ENCODE measurements at regions not wholly inside any gene's neighbourhood (a gene's known extent, or its start where the extent isn't known, plus 50 kb on each side); places are given as distances from the start of the nearest gene placed in this dataset.

- no peaks in the 10 kb centered on the region for H3K27me3 ChIP-seq
- H3K27ac ChIP-seq = no peak overlapping the region
- no peaks in the 10 kb centered on the region for H3K9me3 ChIP-seq (ENCODE audit: low read depth)
- no peak for DNase-seq (ENCODE audit: low read depth in 1 of 2, low spot score in 1 of 2)
- no peak for TF ChIP-seq CTCF (IDR thresholded peaks at IDR 0.05; ENCODE audit: low read depth, low read length)
- H3K4me3 ChIP-seq = no peak overlapping the region
- no peaks in the 10 kb centered on the region for H3K36me3 ChIP-seq
- no peaks in the 10 kb centered on the region for H3K4me1 ChIP-seq (ENCODE audit: low read depth)
Measured at GRCh38 chr1:10914056-10914455, 98.4 kb upstream of the TARDBP start.

DNA sequence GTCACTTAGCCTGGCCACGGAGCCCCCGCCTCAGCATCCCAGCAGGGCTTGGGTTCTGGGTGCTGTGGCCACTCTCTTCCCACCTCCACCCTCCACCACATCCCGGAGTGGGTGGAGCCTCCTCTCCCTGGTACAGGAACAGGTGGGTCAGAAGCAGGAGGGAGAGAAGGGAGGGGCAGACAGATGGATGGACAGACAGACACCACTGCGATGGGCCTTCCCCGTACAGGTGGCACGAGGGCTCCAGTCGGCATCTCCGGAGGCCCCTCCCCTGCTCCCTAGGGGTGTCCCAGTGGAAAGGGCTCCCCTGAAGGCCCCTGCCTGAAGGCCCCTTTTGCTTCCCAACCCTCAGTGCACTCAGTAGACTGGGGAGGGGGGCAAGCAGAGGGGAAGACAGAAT, 96.9 kb upstream of the TARDBP start:
- Histone ChIP-seq H3K27ac (no peak overlapping the region), H3K9me3 (ENCODE audit: low read depth) (no peaks in the 10 kb centered on the region), H3K36me3 (no peaks in the 10 kb centered on the region), H3K4me3 (no peak overlapping the region), H3K27me3 (no peaks in the 10 kb centered on the region), H3K4me1 (ENCODE audit: low read depth) (no peaks in the 10 kb centered on the region)
- no peak for TF ChIP-seq CTCF (IDR thresholded peaks at IDR 0.05; ENCODE audit: low read depth, low read length)
- no peak for DNase-seq (ENCODE audit: low read depth in 1 of 2, low spot score in 1 of 2)

DNA sequence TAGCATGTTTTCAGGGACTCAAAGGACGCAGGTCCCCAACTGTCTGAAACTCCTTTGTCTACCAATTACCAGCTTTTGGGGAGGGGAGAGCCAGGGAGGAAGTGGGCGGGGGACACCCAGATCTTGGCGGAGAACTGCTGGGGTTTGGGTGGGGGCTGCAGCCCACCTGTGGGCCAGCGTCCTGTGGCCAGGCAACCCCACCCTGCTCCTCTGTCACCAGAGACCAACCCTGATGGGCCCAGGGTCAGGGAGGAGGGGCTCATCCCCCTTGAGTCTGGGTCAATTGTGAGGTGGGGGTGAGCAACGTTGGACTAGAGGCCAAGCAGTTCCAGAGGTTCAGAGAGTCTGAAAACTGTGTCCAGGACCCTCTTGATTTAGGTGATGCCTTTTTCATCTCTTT, 96.1 kb upstream of the TARDBP start:
- DNase-seq (ENCODE audit: low read depth in 1 of 2, low spot score in 1 of 2) = no peak
- H3K4me1 ChIP-seq (ENCODE audit: low read depth) = no peaks in the 10 kb centered on the region
- no peaks in the 10 kb centered on the region for H3K9me3 ChIP-seq (ENCODE audit: low read depth)
- H3K27ac ChIP-seq = no peak overlapping the region
- no peaks in the 10 kb centered on the region for H3K36me3 ChIP-seq
- no peak overlapping the region for H3K4me3 ChIP-seq
- H3K27me3 ChIP-seq = no peaks in the 10 kb centered on the region
- no peak for TF ChIP-seq CTCF (IDR thresholded peaks at IDR 0.05; ENCODE audit: low read depth, low read length)

DNA sequence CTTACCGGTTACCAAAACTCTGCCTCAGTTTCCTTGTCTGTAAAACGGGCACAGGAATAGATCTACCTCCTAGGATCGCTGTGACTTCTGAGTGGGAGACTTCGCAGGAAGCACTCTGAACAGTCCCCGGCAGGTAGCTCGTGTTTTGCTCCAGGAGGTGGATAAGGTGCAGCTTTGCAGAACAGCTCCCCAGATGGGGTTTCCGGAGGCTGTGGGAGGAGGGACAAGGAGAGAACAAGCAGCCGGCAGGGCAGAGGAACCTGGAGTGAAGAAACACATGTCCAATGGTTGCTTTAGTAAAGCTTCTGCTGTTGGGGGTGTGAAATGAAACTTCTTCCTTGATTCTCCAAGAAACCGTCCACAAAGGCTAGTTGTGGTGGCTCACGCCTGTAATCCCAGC, 95.5 kb upstream of the TARDBP start:
- Histone ChIP-seq H3K27me3 (no peaks in the 10 kb centered on the region), H3K4me1 (ENCODE audit: low read depth) (no peaks in the 10 kb centered on the region), H3K36me3 (no peaks in the 10 kb centered on the region), H3K4me3 (no peak overlapping the region), H3K27ac (no peak overlapping the region), H3K9me3 (ENCODE audit: low read depth) (no peaks in the 10 kb centered on the region)
- DNase-seq (ENCODE audit: low read depth in 1 of 2, low spot score in 1 of 2) = no peak
- no peak for TF ChIP-seq CTCF (IDR thresholded peaks at IDR 0.05; ENCODE audit: low read depth, low read length)

- no peaks in the 10 kb centered on the region for H3K4me1 ChIP-seq (ENCODE audit: low read depth)
- no peaks in the 10 kb centered on the region for H3K36me3 ChIP-seq
- H3K4me3 ChIP-seq = no peak overlapping the region
- no peak overlapping the region for H3K27ac ChIP-seq
- H3K9me3 ChIP-seq (ENCODE audit: low read depth) = no peaks in the 10 kb centered on the region
- no peaks in the 10 kb centered on the region for H3K27me3 ChIP-seq
- TF ChIP-seq CTCF (IDR thresholded peaks at IDR 0.05; ENCODE audit: low read depth, low read length) = no peak
- DNase-seq (ENCODE audit: low read depth in 1 of 2, low spot score in 1 of 2) = no peak
Measured at GRCh38 chr1:10917513-10918454, 94.7 kb upstream of the TARDBP start.

All from cardiac muscle cell (in vitro differentiated cells and primary cell).